GM23248 (cell line): ENCODE measurements at regions not wholly inside any gene's neighbourhood (a gene's known extent, or its start where the extent isn't known, plus 50 kb on each side); places are given as distances from the start of the nearest gene placed in this dataset.
A peak's percentile ranks its signal among the peaks of the same experiment; 100 is the strongest.

Experiments used
- DNase-seq: peaks from one replicate; pipeline ENCODE4 v3.0.0-alpha.2; 2015
- H2AFZ ChIP-seq: fragments of 200-600 bp; sonication (generic); 2 replicates; pipeline ENCODE4 v1.6.1; 2016; ENCODE audit warnings: antibody characterized with exemption
- H3F3A ChIP-seq: fragments of 200-600 bp; sonication (generic); 2 replicates; pipeline ENCODE4 v1.6.1; 2016; ENCODE audit warnings: mild to moderate bottlenecking, antibody characterized with exemption, mixed run types; ENCODE audit not compliant: insufficient read depth
- H3K27ac ChIP-seq: fragments of 200-600 bp; sonication (generic); 2 replicates; pipeline ENCODE4 v1.5.1; 2016; ENCODE audit warnings: mild to moderate bottlenecking
- H3K27me3 ChIP-seq: fragments of 200-600 bp; sonication (generic); replicated peaks from 2 replicates; pipeline ENCODE4 v1.6.1; 2016; ENCODE audit warnings: mild to moderate bottlenecking; ENCODE audit not compliant: insufficient read depth
- H3K36me3 ChIP-seq: fragments of 200-600 bp; sonication (generic); 2 replicates; pipeline ENCODE4 v1.6.1; 2016; ENCODE audit warnings: low read depth, mild to moderate bottlenecking
- H3K4me1 ChIP-seq: fragments of 200-600 bp; sonication (generic); 2 replicates; pipeline ENCODE4 v1.6.1; 2016; ENCODE audit warnings: mild to moderate bottlenecking; ENCODE audit not compliant: insufficient read depth
- H3K4me2 ChIP-seq: fragments of 200-600 bp; sonication (generic); one replicate; pipeline ENCODE4 v1.6.1; 2016; ENCODE audit warnings: mild to moderate bottlenecking; ENCODE audit not compliant: unreplicated experiment
- H3K4me3 ChIP-seq: fragments of 200-600 bp; sonication (generic); 2 replicates; pipeline ENCODE4 v1.5.1; 2016; ENCODE audit warnings: mild to moderate bottlenecking
- H3K79me2 ChIP-seq: fragments of 200-600 bp; sonication (generic); 2 replicates; pipeline ENCODE4 v1.6.1; 2016; ENCODE audit warnings: mild to moderate bottlenecking; ENCODE audit not compliant: insufficient read depth
- H3K9ac ChIP-seq: fragments of 200-600 bp; sonication (generic); 2 replicates; pipeline ENCODE4 v1.6.1; 2016; ENCODE audit warnings: mild to moderate bottlenecking
- H3K9me2 ChIP-seq: fragments of 200-600 bp; sonication (generic); 2 replicates; pipeline ENCODE4 v1.6.1; 2016; ENCODE audit warnings: mixed run types, mild to moderate bottlenecking, moderate library complexity; ENCODE audit not compliant: insufficient read depth
- H3K9me3 ChIP-seq: fragments of 200-600 bp; sonication (generic); one replicate; pipeline ENCODE4 v1.6.1; 2017; ENCODE audit warnings: low read depth
- H4K20me1 ChIP-seq: fragments of 200-600 bp; sonication (generic); 2 replicates; pipeline ENCODE4 v1.6.0; 2016; ENCODE audit not compliant: insufficient read depth
- EZH2 ChIP-seq: fragments of 200-600 bp; sonication (generic); IDR thresholded peaks from 2 replicates; pipeline ENCODE4 v1.6.1; 2018; ENCODE audit warnings: antibody characterized with exemption, mild to moderate bottlenecking; ENCODE audit not compliant: insufficient read depth, poor library complexity, severe bottlenecking
- EZH2phosphoT487 ChIP-seq: fragments of 200-600 bp; sonication (generic); IDR thresholded peaks from 2 replicates; pipeline ENCODE4 v1.6.1; 2018; ENCODE audit warnings: antibody characterized with exemption, moderate library complexity, mild to moderate bottlenecking, low read depth; ENCODE audit not compliant: insufficient read depth
- WGBS, 2 experiments: methylation state at CpG; one replicate each; pipeline ENCODE4 v1.1.6; 2015 to 2017; ENCODE audit warnings: low lambda C conversion rate in 2 of 2, low coverage in 1 of 2; ENCODE audit errors: missing lambda C conversion rate in 2 of 2; 5-methylcytosine and 5-hydroxymethylcytosine counted together
- in situ Hi-C: fragments of 300-500 bp; cut with MboI; formaldehyde crosslinking; loops from 2 replicates; pipeline ENCODE4 v1.15.0; 2020

GRCh38 chr10:117931078-117931477 is 115.7 kb downstream of the RAB11FIP2 start:
- Histone ChIP-seq H3K4me1 (no peaks in the 10 kb centered on the region; the same call in 1 of the 2 replicates), H3K9me2 (peaks cover 6% of the 10 kb centered on the region; the same call in 1 of the 2 replicates), H2AFZ (no peak overlapping the region), H3K27me3 (0 out of 2 replicates have a peak, but pooled peaks cover 7% of the 10 kb centered on the region), H3K36me3 (no peaks in the 10 kb centered on the region), H3K9ac (no peak overlapping the region), H3K27ac (no peak overlapping the region), H3F3A (no peaks in the 10 kb centered on the region), H3K4me3 (no peak overlapping the region), H3K4me2 (no peak overlapping the region), H3K9me3 (no peaks in the 10 kb centered on the region), H3K79me2 (no peaks in the 10 kb centered on the region), H4K20me1 (no peaks in the 10 kb centered on the region)
- no peak for TF ChIP-seq EZH2phosphoT487
- no peak for TF ChIP-seq EZH2
- DNase-seq: no peak
- in situ Hi-C loops: no loop called here
- WGBS, 2 experiments: 73 to 79% methylated on average over 2 of the region's 2 CpGs

GRCh38 chr10:117933036-117933435 is 113.7 kb downstream of the RAB11FIP2 start:
- Histone ChIP-seq H3K79me2 (no peaks in the 10 kb centered on the region), H3K4me1 (peaks cover 6% of the 10 kb centered on the region; the same call in 1 of the 2 replicates), H3K36me3 (no peaks in the 10 kb centered on the region), H3K27ac (no peak overlapping the region), H4K20me1 (no peaks in the 10 kb centered on the region), H3K27me3 (0 out of 2 replicates have a peak, but pooled peaks cover 7% of the 10 kb centered on the region), H3K9me3 (no peaks in the 10 kb centered on the region), H3K4me2 (no peak overlapping the region), H3K9me2 (peaks cover 6% of the 10 kb centered on the region; the same call in 1 of the 2 replicates), H3K4me3 (no peak overlapping the region), H2AFZ (no peak overlapping the region), H3K9ac (no peak overlapping the region), H3F3A (no peaks in the 10 kb centered on the region)
- WGBS, 2 experiments: 49 to 51% methylated on average over 3 of the region's 3 CpGs
- TF ChIP-seq EZH2phosphoT487: no peak
- TF ChIP-seq EZH2: no peak
- in situ Hi-C loops: no loop called here
- peak; percentile 42 for DNase-seq

DNA sequence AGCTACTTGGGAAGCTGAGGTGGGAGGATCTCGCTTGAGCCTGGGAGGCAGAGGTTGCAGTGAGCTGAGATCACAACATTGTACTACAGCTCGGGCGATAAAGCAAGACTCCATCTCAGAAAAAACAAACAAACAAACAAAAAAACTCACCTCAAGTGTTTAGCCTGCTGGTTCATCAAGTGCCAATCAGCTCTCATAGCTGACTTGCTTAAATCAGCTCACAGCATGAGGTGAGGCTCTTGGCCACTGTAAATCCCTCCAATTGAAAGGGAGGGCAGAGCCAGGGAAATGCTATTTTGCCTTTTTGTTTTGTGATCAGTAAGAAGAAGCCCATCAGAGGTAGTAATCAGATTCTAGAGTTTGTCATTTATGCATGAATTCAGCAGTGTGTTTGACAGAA is 112.3 kb downstream of the RAB11FIP2 start:
- H2AFZ ChIP-seq: no peak overlapping the region
- WGBS, 2 experiments: 89 to 93% methylated on average over 3 of the region's 3 CpGs
- in situ Hi-C loops: no loop called here

DNA sequence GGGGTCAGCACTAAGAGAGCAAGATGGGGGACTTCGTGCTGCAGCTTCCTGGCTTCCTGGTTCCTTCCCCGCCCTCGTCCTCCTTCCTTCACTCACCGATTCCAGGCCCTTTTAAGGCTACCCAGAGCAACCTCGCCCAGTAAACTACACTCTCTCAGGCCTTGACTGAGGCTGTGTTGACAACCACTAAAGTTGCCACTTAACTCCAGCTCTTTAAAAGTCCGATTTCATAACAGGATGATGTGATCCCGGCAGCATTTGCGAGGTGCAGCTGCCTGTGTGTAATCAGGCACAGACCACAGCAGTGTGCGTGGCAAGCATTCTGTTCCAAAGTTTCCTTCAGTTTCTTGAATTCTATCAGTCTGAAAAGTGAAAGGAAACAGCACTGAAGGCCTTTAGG is 110.6 kb downstream of the RAB11FIP2 start:
- Histone ChIP-seq H2AFZ (peak overlapping the region; percentile 82), H3K4me2 (peak overlapping the region; percentile 50)
- in situ Hi-C loops: no loop called here

More for the DNA sequence above, 112.3 kb downstream of the RAB11FIP2 start:
- no peak overlapping the region for H3K27ac ChIP-seq
- H3K9me2 ChIP-seq: peaks cover 6% of the 10 kb centered on the region; the same call in 1 of the 2 replicates
- no peaks in the 10 kb centered on the region for H3K79me2 ChIP-seq
- H4K20me1 ChIP-seq: no peaks in the 10 kb centered on the region
- H3K9me3 ChIP-seq: no peaks in the 10 kb centered on the region
- H3K4me1 ChIP-seq: peaks cover 6% of the 10 kb centered on the region; the same call in 1 of the 2 replicates
- H3K4me2 ChIP-seq: no peak overlapping the region
- H3K27me3 ChIP-seq: 0 out of 2 replicates have a peak, but pooled peaks cover 3% of the 10 kb centered on the region
- no peak for DNase-seq
- H3F3A ChIP-seq: no peaks in the 10 kb centered on the region
- no peaks in the 10 kb centered on the region for H3K36me3 ChIP-seq
- H3K9ac ChIP-seq: no peak overlapping the region
- no peak overlapping the region for H3K4me3 ChIP-seq
- TF ChIP-seq EZH2: no peak
- TF ChIP-seq EZH2phosphoT487: no peak

More for the DNA sequence above, 110.6 kb downstream of the RAB11FIP2 start:
- no peaks in the 10 kb centered on the region for H3K9me3 ChIP-seq
- no peaks in the 10 kb centered on the region for H3K79me2 ChIP-seq
- no peaks in the 10 kb centered on the region for H3F3A ChIP-seq
- H3K9ac ChIP-seq: peak overlapping the region; percentile 57
- H3K9me2 ChIP-seq: peaks cover 6% of the 10 kb centered on the region; the same call in 1 of the 2 replicates
- H4K20me1 ChIP-seq: no peaks in the 10 kb centered on the region
- DNase-seq: peak; percentile 84
- 18 to 19% methylated on average over 9 of the region's 9 CpGs for WGBS, 2 experiments
- no peaks in the 10 kb centered on the region for H3K27me3 ChIP-seq
- TF ChIP-seq EZH2 (no peak), EZH2phosphoT487 (no peak)
- H3K36me3 ChIP-seq: no peaks in the 10 kb centered on the region
- peak overlapping the region; percentile 49 for H3K27ac ChIP-seq
- H3K4me3 ChIP-seq: peak overlapping the region; percentile 39; the same call in 1 of the 2 replicates
- H3K4me1 ChIP-seq: peaks cover 6% of the 10 kb centered on the region; the same call in 1 of the 2 replicates
